GM21786 (cell line): ENCODE measurements at regions not wholly inside any gene's neighbourhood (a gene's known extent, or its start where the extent isn't known, plus 50 kb on each side); places are given as distances from the start of the nearest gene placed in this dataset.

ENCODE experiments used
- ATAC-seq: cut with Tn5 transposase; IDR thresholded peaks from one replicate; pipeline ENCODE4 v1.9.1; 2021; ENCODE audit not compliant: unreplicated experiment

- ATAC-seq, result no peak
These were observed 583.6 kb downstream of the TCERG1L start for GRCh38 chr10:130727766-130728490.

GRCh38 chr10:130728531-130729215, 582.8 kb downstream of the TCERG1L start:
- no peak for ATAC-seq

GRCh38 chr10:130729876-130730275, 581.6 kb downstream of the TCERG1L start:
- no peak for ATAC-seq

- ATAC-seq, result no peak
These were observed 574.3 kb downstream of the TCERG1L start for GRCh38 chr10:130737186-130737585.

GRCh38 chr10:130737621-130738020, 573.9 kb downstream of the TCERG1L start:
- no peak for ATAC-seq

- ATAC-seq, result no peak
These were observed 572.3 kb downstream of the TCERG1L start for GRCh38 chr10:130739016-130739756.

GRCh38 chr10:130739757-130740145, 571.8 kb downstream of the TCERG1L start:
- ATAC-seq, result no peak

- no peak for ATAC-seq
These were observed 571.4 kb downstream of the TCERG1L start for GRCh38 chr10:130740166-130740565.

GRCh38 chr10:130740915-130741750, 570.4 kb downstream of the TCERG1L start:
- no peak for ATAC-seq

- ATAC-seq, result no peak
These were observed 569.3 kb downstream of the TCERG1L start for GRCh38 chr10:130741901-130742855.

GRCh38 chr10:130742941-130743675, 568.4 kb downstream of the TCERG1L start:
- ATAC-seq, result no peak

- ATAC-seq, result no peak
These were observed 567.7 kb downstream of the TCERG1L start for GRCh38 chr10:130743751-130744271.

GRCh38 chr10:130744631-130745030, 566.9 kb downstream of the TCERG1L start:
- ATAC-seq, result no peak

- ATAC-seq, result no peak
These were observed 566.3 kb downstream of the TCERG1L start for GRCh38 chr10:130745251-130745650.

- ATAC-seq, result no peak
These were observed 565.7 kb downstream of the TCERG1L start for GRCh38 chr10:130745821-130746220.

GRCh38 chr10:130746311-130746710, 565.2 kb downstream of the TCERG1L start:
- ATAC-seq, result no peak

GRCh38 chr10:130747356-130747755, 564.2 kb downstream of the TCERG1L start:
- ATAC-seq, result no peak

GRCh38 chr10:130747946-130748345, 563.6 kb downstream of the TCERG1L start:
- ATAC-seq, result no peak
